NCI-H2171 treated with DMSO at 0.1 percent for 48 hours (cell line): ENCODE measurements at regions not wholly inside any gene's neighbourhood (a gene's known extent, or its start where the extent isn't known, plus 50 kb on each side); places are given as distances from the start of the nearest gene placed in this dataset.
"Not testable (repeated sequence)": the region's sequence is repeated elsewhere in the genome, so short reads cannot be mapped to it uniquely, and the experiment has no call there.

Source experiments
- DNase-seq: peaks from one replicate; lab custom pipeline; 2025; lab: John Stamatoyannopoulos, UW

DNA sequence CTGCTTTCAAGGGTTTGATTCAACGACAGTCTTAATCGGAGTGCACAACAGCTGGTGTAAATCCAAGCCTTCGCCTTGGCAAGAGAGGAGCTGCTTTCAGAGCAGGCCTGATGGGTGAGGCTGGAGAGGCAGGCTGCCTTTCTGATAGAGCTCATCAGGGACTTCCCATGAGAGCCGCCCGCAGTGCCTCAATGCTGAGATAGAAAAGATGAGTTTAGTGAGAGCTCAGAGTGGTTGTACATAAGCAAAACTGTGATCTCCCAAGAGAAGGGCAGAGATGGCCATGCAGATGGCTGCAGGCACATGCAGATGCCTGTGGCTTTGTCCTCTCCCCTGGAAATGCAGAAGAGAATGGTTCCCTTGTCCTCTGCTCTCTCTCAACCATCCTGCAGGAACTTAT is 122.1 kb downstream of the ARL4C start:
- DNase-seq: peak; percentile 32

DNA sequence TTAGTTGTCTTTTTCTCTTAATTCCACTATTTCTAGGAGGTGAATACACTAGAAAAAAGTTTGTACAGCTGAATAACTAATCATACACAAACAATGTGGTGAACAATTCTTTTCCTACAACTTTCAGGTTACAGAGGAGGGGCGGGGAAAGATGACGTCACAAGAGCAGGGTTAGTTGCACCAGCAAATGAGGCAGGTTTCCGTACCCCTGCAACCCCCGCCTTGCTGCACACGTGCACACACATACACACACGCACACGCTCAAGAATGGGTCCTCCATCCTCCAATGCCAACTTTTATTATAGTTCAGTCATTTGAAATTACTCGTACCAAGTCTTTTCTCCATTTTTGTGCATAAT is 122.8 kb downstream of the ARL4C start:
- DNase-seq: no peak

DNA sequence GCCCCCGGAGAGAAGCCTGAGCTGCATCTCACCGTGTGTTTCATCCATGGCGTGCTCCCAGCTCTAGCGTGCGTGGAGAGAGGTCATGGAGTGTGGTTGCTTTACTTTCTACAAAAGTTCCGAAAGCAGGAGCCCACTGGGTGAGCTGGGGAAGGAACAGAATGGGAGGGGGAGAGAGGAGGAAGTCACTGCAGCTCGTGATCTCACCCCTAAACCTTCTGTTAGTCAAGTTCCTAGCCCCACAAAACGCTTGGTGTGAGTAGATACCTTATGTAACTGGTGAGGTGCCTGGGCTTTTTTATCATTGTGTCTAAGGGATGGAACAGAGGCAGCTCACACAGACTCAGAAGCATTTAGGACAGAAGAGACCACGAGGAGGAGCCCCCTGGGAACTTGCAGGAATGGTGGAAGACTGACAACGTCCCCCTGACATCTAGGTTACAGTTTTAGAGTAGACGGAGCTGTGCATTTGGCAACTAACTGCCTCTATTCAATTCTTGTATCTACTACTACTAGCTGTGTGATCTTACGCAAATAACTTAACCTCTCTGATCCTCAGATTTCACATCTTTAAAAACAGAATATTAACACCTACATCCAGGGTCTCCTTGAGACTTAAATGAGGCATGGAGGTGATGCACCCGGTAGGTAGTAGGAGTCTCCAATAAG is 123.3 kb downstream of the ARL4C start:
- no peak for DNase-seq

DNA sequence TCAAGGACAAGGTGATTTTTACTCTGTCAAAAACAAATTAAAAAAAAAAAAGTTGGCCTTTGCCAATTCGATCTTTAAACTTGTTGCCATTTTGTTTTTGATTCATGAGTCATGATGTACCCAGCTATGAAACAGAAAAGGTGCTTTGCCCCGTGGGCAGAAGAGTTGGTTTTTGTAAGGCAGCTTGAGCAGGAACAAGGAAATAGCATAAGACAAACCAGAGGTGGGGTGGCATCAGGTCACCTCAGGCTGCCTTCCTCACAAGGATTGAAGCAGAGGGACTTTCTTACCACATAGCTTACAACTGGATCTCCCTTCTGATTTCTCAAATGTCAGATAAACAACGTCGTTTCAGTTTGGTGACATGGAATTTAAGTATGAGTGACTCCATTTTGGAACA is 123.8 kb downstream of the ARL4C start:
- DNase-seq: no peak

DNA sequence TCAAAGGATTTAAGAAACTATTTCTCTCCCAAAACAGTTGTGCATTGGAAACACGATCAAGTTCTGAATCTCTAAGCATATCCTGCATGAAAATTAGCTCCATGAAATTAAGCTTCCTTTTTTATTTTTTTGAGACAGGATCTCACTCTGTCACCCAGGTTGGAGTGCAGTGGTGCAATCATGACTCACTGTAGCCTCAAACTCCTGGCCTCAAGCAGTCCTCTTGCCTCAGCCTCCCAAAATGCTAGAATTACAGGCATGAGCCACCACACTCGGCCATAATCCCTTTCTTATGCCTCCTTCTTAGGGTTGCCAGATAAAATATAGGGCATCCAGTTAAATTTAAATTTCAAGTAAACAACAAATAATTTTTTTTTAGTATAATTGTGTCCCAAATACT is 124.4 kb downstream of the ARL4C start:
- no peak for DNase-seq

DNA sequence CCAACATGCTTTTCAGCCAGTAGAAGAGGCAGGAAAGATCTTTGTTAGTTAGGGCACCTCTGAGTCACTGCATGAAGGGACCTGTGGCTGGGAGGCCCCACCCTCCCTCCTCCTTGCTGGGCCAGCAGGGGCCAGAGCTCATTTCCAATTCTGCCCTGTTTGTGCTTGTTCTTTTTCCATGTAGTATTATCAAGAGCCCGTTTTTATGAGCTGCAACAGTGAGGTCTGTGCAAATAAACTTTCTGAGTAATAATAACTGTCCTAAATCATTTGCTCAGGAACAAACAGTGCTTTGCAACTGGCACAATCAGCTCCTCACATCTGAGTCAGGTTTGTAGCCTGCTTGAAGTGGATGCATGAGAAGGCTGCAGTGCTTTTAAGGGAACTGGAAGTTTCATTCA is 128.0 kb downstream of the ARL4C start:
- no peak for DNase-seq

DNA sequence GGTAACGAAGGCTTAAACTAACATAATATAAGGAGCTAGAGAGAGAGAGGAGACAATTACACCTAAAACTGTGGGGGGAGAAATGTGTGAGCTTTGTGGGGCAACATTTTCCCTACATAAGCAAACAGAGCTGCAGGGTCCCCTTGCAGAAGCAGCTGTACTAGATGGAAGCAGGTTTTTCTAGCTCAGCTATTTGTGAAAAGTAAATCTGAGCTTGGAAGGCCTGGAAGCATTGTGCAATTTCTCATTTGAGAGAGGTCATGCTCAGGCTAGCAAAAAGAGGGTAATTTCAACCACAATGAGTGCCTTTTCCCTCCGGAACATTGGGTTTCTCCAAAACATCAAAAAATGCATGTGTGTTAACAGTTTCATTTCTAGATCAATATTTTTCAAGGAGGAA is 130.0 kb downstream of the ARL4C start:
- DNase-seq: peak; percentile 8

DNA sequence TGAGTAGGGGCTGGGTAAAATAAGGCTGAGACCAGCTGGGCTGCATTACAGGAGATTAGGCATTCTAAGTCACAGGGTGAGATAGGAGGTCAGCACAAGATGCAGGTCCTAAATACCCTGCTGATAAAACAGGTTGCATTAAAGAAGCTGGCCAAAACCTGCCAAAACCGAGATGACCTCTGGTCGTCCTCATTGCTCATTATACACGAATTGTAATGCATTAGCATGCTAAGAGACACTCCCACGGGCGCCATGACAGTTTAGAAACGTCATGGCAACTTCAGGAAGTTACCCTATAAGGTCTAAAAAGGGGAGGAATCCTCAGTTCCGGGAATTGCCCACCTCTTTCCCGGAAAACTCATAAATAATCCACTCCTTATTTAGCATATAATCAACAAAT is 132.2 kb downstream of the ARL4C start:
- no peak for DNase-seq

DNA sequence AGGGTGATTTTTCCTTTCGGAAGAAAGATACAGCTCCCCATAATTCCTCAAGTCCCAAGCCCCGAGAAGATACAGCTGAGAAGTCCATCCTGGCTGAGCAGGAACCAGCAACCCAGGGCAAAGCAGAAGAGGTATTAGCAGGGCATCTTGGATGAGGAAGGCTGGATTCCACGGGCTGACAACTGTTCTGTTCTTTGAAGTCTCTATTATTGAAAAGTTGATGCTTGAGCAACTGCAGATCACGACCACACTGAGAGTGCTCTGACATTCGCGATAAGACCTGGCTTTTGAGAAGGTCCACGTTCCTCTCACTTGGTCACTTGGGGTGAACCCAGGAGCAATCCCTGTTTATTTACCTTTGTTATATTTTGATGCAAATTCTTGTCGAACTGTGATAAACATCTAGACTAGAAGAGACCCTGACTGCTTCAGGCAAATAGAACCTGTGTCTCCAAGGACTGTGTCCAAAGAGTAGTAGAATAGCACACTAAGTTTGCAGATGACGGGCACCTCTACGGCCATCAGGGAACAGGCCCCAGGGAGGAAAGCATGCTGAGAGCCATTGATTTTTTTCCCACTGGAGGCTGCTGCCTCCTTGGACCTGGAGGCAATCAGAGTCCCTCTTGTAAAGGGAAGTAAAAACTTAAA is 133.1 kb downstream of the ARL4C start:
- no peak for DNase-seq

DNA sequence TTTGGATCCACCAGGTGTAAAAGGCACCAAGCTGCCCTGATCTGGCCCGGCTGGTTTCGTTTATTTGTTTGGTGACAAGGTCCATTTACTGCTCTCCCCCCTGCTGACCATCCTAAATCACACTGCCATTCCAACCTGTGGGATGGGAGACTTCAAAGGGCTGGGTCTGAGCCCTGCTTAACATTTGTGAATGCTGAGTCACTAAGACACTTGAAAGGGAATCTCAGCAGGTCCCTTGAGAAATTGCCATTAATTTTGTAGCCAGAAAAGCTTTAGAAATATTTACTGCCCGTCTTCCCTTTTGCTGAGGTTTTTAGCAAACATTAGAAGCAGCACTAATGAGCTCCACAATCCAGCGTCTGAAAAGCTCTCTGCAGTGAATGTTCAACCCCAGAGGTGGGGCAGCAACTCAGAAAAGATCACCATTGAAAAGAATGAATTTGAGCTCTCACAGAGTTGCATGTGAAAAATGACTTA is 133.8 kb downstream of the ARL4C start:
- peak; percentile 14 for DNase-seq

DNA sequence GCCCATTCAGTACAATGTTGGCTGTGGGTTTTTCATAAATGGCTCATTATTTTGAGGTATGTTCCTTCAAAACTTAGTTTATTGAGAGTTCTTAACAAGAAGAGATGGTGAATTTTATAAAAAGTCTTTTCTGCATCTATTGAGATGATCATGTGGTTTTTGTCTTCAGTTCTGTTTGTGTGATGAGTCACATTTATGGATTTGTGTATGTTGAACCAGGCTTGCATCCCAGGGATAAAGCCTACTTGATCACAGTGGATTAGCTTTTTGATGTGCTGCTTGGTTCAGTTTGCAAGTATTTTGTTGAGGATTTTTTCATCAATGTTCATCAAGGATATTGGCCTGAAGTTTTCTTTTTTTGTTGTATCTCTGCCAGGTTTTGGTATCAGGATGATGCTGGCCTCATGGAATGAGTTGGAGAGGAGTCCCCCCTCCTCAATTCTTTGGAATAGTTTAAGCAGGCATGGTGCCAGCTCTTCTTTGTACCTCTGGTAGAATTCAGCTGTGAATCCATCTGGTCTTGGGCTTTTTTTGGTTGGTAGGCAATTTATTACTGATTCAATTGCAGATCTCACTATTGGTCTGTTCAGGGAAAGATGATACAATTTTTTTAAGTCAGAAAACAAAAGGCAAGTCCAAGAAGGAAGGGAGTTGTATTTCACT is 136.4 kb downstream of the ARL4C start:
- peak; percentile 58 for DNase-seq

DNA sequence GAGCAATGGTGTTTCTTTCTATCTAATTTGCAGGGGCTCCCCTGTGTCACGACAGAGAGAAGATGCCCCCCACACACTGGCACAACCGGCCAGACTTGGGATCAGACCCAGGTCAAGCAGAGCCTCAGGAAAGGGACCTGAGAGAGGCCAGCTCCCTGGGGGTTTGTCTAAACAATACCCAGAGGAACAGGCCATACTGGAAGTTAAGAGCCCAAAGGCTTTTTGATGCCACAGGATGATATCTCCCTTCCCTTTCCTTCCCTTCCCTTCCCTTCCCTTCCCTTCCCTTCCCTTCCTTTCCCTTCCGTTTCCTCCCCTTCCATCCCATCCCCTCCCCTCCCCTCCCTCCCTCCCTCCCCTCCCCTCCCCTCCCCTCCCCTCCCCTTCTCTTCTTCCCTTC is 139.2 kb downstream of the ARL4C start:
- DNase-seq: no peak

DNA sequence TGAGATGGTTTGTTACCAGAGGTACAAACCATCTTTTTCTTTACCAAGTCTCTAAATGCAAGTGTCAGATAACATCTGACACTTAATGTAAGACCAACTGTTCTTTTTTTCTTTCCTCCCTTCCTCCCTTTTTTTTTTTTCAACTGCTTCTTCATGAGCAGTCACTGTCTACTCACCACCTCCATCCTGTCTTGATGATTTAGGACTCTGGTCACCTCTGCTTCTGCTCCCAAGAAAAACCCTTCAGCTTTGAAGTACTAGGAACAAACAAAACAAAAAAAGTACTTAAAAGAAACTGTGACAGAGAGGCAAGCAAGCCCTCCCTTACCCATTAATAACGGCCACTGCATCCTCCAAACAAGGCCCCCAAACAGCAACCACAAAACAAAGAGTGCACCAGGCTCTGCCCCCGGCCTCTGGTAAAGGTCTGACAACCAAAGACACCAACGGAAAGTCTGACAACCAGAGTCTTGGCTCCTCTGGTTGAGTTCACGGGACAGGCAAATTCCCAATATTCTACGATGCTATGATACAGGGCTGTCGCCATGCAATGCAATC is 141.0 kb downstream of the ARL4C start:
- peak; percentile 57 for DNase-seq

DNA sequence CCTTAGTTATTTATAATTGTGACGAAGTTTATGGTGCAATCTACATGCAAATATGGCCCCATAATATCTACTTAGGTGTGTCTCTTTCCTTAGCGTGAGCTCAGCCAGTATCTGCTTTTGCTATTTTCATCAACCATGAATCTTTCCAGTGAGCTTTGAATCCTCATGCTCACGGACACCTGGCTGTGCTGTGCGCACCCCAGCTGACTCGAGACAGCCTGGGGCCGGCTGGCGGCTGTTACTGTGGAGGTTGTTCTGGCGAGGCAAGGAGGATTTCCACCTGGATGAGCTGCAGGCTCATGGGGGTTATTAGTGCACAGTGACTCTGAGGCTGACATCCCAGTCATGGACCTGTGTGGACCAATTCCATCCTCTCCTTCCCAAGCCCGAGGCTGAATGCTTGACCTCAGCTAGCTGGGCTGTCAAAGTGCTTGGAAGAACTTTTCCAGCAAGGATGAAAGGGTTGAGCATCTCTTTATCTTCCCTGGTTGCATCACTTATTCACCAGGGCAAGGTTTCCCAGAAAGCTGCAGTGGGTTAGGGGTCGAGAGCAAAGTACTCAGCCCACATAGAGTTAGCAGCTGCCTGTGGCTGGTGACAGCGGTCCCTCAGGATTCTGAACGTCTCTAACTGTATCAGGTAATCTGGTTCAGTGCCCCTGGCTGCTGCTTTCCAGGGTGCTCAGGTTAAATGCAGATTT is 141.7 kb downstream of the ARL4C start:
- DNase-seq: peak; percentile 82

DNA sequence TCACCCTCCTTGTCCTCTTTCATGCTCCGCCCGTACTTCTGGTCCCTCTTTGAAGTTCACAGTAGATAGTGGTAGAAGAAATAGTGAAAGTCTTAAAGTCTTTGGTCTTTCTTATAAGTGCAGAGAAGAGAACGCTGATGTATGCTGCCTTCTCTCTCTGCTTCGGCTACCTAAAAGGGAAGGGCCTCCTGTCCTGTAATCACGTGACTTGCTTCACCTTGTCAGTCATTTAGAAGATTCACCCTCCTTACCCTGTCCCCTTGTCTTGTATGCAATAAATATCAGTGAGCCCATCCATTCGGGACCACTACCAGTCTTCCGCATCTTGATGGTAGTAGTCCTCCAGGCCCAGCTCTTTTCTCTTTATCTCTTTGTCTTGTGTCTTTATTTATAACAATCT is 144.6 kb downstream of the ARL4C start:
- no peak for DNase-seq

DNA sequence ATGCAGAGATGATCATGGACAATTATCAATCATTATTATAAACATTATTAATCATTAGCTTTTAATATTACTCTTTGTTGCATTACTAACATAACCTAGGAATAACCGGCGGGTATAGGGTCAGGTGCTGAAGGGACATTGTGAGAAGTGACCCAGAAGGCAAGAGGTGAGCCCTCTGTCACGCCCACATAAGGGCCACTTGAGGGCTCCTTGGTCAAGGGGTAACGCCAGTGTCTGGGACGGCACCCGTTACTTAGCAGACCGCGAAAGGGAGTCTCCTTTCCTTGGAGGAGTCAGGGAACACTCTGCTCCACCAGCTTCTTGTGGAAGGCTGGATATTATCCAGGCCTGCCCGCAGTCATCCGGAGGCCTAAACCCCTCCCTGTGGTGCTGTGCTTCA is 145.0 kb downstream of the ARL4C start:
- not testable (repeated sequence) for DNase-seq

DNA sequence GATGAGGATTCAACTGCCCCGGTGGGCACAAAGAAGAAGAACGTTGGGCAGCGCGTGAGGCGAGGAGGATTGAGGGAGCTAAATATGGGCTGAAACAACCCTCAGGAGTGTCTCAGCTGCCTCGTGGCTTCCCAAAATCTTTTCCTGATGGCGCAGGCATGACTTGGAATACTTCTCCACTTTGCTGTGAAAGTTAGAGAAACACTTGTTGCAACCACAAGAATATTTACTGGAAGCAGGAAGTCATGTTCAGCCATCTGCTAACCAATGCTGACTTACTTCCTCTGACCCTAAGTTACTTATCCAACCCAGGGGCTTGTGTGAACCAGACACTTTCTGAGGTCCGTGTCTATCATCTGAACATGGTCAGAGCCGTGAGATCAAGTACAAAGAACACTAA is 148.8 kb downstream of the ARL4C start:
- no peak for DNase-seq

DNA sequence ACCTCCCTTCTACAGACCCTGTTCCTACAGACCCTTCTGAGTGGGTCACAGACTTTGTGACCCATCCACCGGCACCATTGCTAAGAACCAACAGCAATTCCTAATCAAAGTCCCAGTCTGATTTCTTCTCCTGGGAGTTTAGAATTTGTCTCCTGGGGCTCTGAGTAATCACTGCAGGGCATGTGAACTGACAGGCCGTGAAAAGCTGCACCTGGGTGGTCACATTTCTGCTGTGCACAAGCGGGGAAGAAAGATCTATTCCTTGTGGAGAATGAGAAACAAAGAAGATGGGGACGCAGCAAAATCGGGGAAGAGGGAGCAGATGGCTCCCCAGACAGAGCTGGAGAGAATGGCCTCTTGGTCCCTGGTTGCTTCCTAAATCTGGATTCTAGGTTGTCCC is 151.0 kb downstream of the ARL4C start:
- peak; percentile 10 for DNase-seq

DNA sequence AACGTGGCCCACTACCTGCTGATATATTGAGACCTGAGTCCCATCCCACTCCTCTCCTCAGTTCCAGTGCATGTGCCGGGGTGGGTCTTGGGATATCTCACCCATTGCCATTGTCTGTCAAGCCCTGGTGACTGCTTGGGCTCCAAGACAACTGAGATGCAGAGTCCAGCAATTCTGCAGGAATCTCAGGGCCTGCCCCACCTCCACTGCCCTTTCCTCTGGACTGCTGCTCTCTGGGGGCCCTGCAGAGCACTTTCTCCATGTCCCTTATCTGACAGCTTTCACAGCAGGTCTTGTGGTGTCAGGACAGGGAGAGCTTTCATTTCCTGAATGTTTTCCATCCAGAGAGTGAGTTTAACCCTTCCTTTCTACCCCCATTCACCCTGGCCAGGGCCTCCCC is 152.9 kb downstream of the ARL4C start:
- no peak for DNase-seq

DNA sequence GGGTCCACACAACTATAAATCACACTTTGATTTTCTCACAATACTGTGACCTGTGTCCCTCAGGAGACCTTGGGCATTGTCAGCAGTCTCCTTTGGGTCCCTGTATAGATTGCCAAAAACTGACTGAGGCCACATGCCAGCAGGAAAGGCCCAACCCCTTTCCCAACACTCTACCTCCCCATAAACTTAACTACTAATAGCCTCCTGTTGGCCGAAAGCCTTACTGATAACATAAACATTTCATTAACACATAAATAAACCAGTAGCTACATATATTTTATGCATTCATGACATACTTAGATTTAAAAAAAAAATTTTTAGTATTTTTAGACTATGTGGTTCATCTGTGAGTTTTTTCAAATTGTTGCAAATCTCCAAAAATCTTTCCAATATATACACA is 153.5 kb downstream of the ARL4C start:
- DNase-seq: no peak

DNA sequence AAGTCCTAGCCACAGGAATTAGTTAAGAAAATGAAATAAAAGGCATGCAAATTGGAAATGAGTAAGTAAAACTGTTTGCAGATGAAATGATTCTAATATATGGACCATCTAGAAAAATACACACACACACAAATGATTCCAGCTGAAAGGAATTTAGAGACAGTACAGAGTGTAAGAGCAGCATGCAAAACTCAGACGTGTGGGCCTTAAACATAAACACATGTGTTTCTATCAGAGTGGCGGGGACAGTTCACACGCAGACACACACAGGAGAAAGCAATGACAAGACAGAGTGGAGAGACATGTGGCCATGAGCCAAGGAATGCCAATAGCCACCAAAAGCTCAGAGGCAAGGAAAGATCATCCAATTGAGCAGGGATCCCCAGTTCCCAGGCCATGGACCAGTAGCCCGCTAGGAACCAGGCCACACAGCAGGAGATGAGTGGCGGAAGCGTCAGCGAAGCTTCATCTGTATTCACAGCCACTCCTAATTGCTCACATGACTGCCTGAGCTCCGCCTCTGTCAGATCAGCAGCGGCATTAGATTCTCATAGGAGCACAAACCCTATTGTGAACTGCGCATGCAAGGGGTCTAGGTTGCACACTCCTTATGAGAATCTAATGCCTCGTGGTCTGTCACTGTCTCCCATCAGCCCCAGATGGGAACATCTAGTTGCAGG is 155.4 kb downstream of the ARL4C start:
- DNase-seq: no peak

DNA sequence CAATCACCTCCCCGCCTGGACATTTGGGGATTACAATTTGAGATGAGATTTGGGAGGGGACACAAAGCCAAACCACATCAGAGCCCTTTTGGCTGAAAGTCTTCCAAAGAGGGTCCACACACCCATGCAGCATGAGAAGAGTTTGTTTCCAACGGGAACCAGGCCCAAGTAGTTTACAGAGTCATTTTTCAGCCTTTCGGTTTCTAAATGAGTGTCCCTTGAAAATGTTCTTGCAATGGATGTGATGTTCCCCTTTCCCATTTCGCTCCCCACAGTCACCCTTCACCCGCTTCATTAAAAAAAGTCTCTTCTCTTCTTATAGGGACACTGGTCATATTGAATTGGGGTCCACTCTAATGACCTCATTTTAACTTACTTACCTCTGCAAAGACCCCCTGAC is 157.4 kb downstream of the ARL4C start:
- no peak for DNase-seq
